SK-N-SH treated with all-trans-retinoic acid at 6 μM for 48 hours (cell line): ENCODE measurements at regions not wholly inside any gene's neighbourhood (a gene's known extent, or its start where the extent isn't known, plus 50 kb on each side); places are given as distances from the start of the nearest gene placed in this dataset.

ENCODE experiments used
- ATAC-seq: fragments of 200-7000 bp; cut with Tn5 transposase; 3 replicates; pipeline ENCODE4 v1.9.1; 2020; ENCODE audit warnings: mild to moderate bottlenecking, moderate library complexity
- ARNTL ChIP-seq: fragments of 450-650 bp; formaldehyde crosslinking; IDR thresholded peaks from 2 replicates; pipeline ENCODE4 v1.5.0; 2020; ENCODE audit warnings: low read depth, mild to moderate bottlenecking, moderate library complexity, borderline replicate concordance
- BACH2 ChIP-seq: fragments of 250-450 bp; sonication (Bioruptor Pico); IDR thresholded peaks from 2 replicates; pipeline ENCODE4 v1.9.0; 2021; ENCODE audit warnings: mild to moderate bottlenecking, borderline replicate concordance
- CSDC2 ChIP-seq: fragments of 250-450 bp; sonication (Bioruptor Pico); IDR thresholded peaks from 2 replicates; pipeline ENCODE4 v1.5.0; 2020; ENCODE audit warnings: mild to moderate bottlenecking, moderate library complexity
- ESRRG ChIP-seq: fragments of 250-450 bp; sonication (Bioruptor Pico); IDR thresholded peaks from 2 replicates; pipeline ENCODE4 v1.6.1; 2021; ENCODE audit warnings: mild to moderate bottlenecking
- GLIS3 ChIP-seq: fragments of 250-450 bp; sonication (Bioruptor Pico); IDR thresholded peaks from 2 replicates; pipeline ENCODE4 v1.5.0; 2020; ENCODE audit warnings: mild to moderate bottlenecking, moderate library complexity
- ISL1 ChIP-seq: fragments of 250-450 bp; sonication (Bioruptor Pico); IDR thresholded peaks from 2 replicates; pipeline ENCODE4 v2.1.2; 2022; ENCODE audit warnings: mild to moderate bottlenecking, moderate library complexity
- OSR1 ChIP-seq: fragments of 250-450 bp; sonication (Bioruptor Pico); IDR thresholded peaks from 2 replicates; pipeline ENCODE4 v1.8.0; 2022; ENCODE audit warnings: moderate library complexity, mild to moderate bottlenecking, inconsistent platforms
- PPARA ChIP-seq: fragments of 250-450 bp; sonication (Bioruptor Pico); IDR thresholded peaks from 2 replicates; pipeline ENCODE4 v1.5.0; 2020; ENCODE audit warnings: mild to moderate bottlenecking, borderline replicate concordance
- RARB ChIP-seq: fragments of 250-450 bp; sonication (Bioruptor Pico); IDR thresholded peaks from 2 replicates; pipeline ENCODE4 v1.8.0; 2021; ENCODE audit warnings: mild to moderate bottlenecking, moderate library complexity
- SNAI2 ChIP-seq: fragments of 250-450 bp; sonication (Bioruptor Pico); IDR thresholded peaks from 2 replicates; pipeline ENCODE4 v1.5.0; 2020; ENCODE audit warnings: mild to moderate bottlenecking, moderate library complexity
- TCF4 ChIP-seq: fragments of 250-450 bp; sonication (Bioruptor Pico); IDR thresholded peaks from 2 replicates; pipeline ENCODE4 v1.8.0; 2021; ENCODE audit warnings: mild to moderate bottlenecking, moderate library complexity, borderline replicate concordance
- TOX ChIP-seq: fragments of 250-450 bp; sonication (Bioruptor Pico); IDR thresholded peaks from 2 replicates; pipeline ENCODE4 v1.8.0; 2021; ENCODE audit warnings: mild to moderate bottlenecking, moderate library complexity, borderline replicate concordance
- ZC3H10 ChIP-seq: fragments of 250-450 bp; sonication (Bioruptor Pico); IDR thresholded peaks from 2 replicates; pipeline ENCODE4 v1.5.1; 2021; ENCODE audit warnings: mild to moderate bottlenecking, moderate library complexity
- ZFP3 ChIP-seq: fragments of 250-450 bp; sonication (Bioruptor Pico); IDR thresholded peaks from 2 replicates; pipeline ENCODE4 v1.5.0; 2020; ENCODE audit warnings: mild to moderate bottlenecking, moderate library complexity
- ZFP30 ChIP-seq: fragments of 450-650 bp; formaldehyde crosslinking; IDR thresholded peaks from 2 replicates; pipeline ENCODE4 v1.5.0; 2022; ENCODE audit warnings: mild to moderate bottlenecking, moderate library complexity
- ZNF565 ChIP-seq: fragments of 450-650 bp; formaldehyde crosslinking; conservative IDR thresholded peaks from 2 replicates; pipeline ENCODE4 v1.5.0; 2020; ENCODE audit warnings: low read depth, mild to moderate bottlenecking, moderate library complexity
- ZNF70 ChIP-seq: fragments of 450-650 bp; formaldehyde crosslinking; IDR thresholded peaks from 2 replicates; pipeline ENCODE4 v1.5.0; 2020; ENCODE audit warnings: mild to moderate bottlenecking, moderate library complexity
- ZNF8 ChIP-seq: fragments of 450-650 bp; formaldehyde crosslinking; IDR thresholded peaks from 2 replicates; pipeline ENCODE4 v1.5.0; 2020; ENCODE audit warnings: mild to moderate bottlenecking, moderate library complexity
- TF ChIP-seq, protein P1 (sequence below): fragments of 250-450 bp; sonication (Bioruptor Pico); IDR thresholded peaks from 2 replicates; pipeline ENCODE4 v1.5.1; 2020; ENCODE audit warnings: low read depth, mild to moderate bottlenecking, moderate library complexity
- TF ChIP-seq, protein P2 (sequence below): fragments of 250-450 bp; sonication (Bioruptor Pico); IDR thresholded peaks from 2 replicates; pipeline ENCODE4 v1.5.0; 2020; ENCODE audit warnings: mild to moderate bottlenecking, moderate library complexity
- TF ChIP-seq, protein P3 (sequence below): fragments of 250-450 bp; sonication (Bioruptor Pico); IDR thresholded peaks from 2 replicates; pipeline ENCODE4 v1.8.0; 2020; ENCODE audit warnings: mild to moderate bottlenecking, moderate library complexity, borderline replicate concordance
- TF ChIP-seq, protein P4 (sequence below): fragments of 250-450 bp; sonication (Bioruptor Pico); IDR thresholded peaks from 2 replicates; pipeline ENCODE4 v1.8.0; 2021; ENCODE audit warnings: low read depth, mild to moderate bottlenecking, moderate library complexity, borderline replicate concordance

DNA sequence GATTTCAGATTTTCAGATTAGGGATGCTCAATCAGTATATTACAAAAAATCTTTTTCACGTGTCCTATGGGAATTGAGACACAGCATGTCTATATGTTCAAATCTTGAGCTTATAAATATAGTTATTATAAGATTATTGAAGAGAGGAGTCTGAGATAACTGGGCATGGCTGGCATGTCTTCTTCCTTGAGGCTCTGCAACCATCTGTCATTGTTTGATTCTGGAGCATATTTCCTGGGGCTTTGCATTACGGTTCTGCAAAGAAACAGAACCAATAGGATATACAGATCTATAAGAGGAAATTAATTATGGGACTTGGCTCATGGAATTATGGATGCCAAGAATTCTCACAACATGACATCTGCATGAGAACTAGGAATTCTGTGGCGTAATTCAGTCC lies 386.1 kb downstream of the SOCS6 start:
- no peak for ATAC-seq
- TF ChIP-seq PPARA (CRISPR knock-in tag) (no peak), SNAI2 (CRISPR knock-in tag) (no peak), ARNTL (CRISPR knock-in tag) (no peak), CSDC2 (CRISPR knock-in tag) (no peak), ZNF565 (CRISPR knock-in tag) (no peak), RARB (no peak), TCF4 (no peak), ZNF8 (no peak), ZFP30 (CRISPR knock-in tag) (no peak), BACH2 (CRISPR knock-in tag) (no peak), ISL1 (no peak), ZC3H10 (CRISPR knock-in tag) (no peak), ZNF70 (CRISPR knock-in tag) (no peak), ESRRG (CRISPR knock-in tag) (no peak), GLIS3 (CRISPR knock-in tag) (no peak), TOX (no peak)
- TF ChIP-seq, protein P1, sequence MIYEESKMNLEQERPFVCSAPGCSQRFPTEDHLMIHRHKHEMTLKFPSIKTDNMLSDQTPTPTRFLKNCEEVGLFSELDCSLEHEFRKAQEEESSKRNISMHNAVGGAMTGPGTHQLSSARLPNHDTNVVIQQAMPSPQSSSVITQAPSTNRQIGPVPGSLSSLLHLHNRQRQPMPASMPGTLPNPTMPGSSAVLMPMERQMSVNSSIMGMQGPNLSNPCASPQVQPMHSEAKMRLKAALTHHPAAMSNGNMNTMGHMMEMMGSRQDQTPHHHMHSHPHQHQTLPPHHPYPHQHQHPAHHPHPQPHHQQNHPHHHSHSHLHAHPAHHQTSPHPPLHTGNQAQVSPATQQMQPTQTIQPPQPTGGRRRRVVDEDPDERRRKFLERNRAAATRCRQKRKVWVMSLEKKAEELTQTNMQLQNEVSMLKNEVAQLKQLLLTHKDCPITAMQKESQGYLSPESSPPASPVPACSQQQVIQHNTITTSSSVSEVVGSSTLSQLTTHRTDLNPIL (CRISPR knock-in tag) = no peak
- TF ChIP-seq, protein P2, sequence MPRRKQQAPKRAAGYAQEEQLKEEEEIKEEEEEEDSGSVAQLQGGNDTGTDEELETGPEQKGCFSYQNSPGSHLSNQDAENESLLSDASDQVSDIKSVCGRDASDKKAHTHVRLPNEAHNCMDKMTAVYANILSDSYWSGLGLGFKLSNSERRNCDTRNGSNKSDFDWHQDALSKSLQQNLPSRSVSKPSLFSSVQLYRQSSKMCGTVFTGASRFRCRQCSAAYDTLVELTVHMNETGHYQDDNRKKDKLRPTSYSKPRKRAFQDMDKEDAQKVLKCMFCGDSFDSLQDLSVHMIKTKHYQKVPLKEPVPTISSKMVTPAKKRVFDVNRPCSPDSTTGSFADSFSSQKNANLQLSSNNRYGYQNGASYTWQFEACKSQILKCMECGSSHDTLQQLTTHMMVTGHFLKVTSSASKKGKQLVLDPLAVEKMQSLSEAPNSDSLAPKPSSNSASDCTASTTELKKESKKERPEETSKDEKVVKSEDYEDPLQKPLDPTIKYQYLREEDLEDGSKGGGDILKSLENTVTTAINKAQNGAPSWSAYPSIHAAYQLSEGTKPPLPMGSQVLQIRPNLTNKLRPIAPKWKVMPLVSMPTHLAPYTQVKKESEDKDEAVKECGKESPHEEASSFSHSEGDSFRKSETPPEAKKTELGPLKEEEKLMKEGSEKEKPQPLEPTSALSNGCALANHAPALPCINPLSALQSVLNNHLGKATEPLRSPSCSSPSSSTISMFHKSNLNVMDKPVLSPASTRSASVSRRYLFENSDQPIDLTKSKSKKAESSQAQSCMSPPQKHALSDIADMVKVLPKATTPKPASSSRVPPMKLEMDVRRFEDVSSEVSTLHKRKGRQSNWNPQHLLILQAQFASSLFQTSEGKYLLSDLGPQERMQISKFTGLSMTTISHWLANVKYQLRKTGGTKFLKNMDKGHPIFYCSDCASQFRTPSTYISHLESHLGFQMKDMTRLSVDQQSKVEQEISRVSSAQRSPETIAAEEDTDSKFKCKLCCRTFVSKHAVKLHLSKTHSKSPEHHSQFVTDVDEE = no peak
- TF ChIP-seq, protein P3, sequence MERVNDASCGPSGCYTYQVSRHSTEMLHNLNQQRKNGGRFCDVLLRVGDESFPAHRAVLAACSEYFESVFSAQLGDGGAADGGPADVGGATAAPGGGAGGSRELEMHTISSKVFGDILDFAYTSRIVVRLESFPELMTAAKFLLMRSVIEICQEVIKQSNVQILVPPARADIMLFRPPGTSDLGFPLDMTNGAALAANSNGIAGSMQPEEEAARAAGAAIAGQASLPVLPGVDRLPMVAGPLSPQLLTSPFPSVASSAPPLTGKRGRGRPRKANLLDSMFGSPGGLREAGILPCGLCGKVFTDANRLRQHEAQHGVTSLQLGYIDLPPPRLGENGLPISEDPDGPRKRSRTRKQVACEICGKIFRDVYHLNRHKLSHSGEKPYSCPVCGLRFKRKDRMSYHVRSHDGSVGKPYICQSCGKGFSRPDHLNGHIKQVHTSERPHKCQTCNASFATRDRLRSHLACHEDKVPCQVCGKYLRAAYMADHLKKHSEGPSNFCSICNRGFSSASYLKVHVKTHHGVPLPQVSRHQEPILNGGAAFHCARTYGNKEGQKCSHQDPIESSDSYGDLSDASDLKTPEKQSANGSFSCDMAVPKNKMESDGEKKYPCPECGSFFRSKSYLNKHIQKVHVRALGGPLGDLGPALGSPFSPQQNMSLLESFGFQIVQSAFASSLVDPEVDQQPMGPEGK (CRISPR knock-in tag) = no peak
- TF ChIP-seq, protein P4, sequence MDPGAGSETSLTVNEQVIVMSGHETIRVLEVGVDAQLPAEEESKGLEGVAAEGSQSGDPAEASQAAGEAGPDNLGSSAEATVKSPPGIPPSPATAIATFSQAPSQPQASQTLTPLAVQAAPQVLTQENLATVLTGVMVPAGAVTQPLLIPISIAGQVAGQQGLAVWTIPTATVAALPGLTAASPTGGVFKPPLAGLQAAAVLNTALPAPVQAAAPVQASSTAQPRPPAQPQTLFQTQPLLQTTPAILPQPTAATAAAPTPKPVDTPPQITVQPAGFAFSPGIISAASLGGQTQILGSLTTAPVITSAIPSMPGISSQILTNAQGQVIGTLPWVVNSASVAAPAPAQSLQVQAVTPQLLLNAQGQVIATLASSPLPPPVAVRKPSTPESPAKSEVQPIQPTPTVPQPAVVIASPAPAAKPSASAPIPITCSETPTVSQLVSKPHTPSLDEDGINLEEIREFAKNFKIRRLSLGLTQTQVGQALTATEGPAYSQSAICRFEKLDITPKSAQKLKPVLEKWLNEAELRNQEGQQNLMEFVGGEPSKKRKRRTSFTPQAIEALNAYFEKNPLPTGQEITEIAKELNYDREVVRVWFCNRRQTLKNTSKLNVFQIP (CRISPR knock-in tag) = no peak

DNA sequence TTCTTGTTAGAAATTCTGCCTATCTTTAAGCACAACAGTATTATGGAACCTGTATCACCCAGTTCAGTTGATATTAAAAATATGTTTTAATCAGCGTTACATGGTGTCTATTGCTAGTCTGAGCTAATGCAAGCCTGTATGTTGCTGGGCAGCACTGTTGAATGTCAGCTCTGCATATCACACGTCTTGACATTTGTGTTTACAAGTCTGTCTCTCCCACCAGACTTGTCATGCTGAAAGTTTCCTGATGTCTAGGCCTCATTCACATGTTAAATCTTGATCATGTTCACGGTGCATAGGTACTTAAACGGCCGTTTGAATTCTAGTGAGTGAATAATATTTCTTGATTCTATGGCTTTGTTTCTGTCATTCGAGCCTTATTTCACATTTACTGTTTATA lies 385.0 kb downstream of the SOCS6 start:
- TF ChIP-seq ZFP30 (CRISPR knock-in tag) (no peak), CSDC2 (CRISPR knock-in tag) (no peak), ESRRG (CRISPR knock-in tag) (no peak), ARNTL (CRISPR knock-in tag) (no peak), ZNF70 (CRISPR knock-in tag) (no peak), ZC3H10 (CRISPR knock-in tag) (no peak)
- no peak for ATAC-seq

DNA sequence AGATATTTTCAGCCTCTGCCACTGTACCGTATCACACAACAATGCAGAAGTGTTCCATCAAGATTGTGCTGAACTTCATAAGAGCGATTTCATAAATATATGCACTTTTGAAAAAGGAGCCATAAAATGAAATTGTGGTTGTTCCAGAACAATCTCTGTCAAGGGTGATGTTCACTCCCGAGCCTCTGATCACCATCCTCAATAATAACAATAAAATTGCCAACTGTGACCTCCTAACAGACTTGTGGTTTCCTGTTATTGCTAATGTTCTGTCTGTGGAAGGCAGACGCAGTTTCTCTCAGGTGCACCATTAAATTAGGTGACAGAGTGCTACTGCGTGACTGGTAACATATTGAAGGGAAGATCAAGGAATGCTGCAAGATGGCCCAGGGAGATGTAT lies 383.7 kb downstream of the SOCS6 start:
- ATAC-seq = no peak
- TF ChIP-seq TOX (no peak), ZC3H10 (CRISPR knock-in tag) (no peak), ZNF70 (CRISPR knock-in tag) (no peak), ARNTL (CRISPR knock-in tag) (no peak), ISL1 (no peak), ESRRG (CRISPR knock-in tag) (no peak), SNAI2 (CRISPR knock-in tag) (no peak), PPARA (CRISPR knock-in tag) (no peak), OSR1 (CRISPR knock-in tag) (no peak), RARB (no peak), ZFP3 (CRISPR knock-in tag) (no peak), BACH2 (CRISPR knock-in tag) (no peak)
- TF ChIP-seq, protein P2 = no peak
- TF ChIP-seq, protein P3 (CRISPR knock-in tag) = no peak
- TF ChIP-seq, protein P4 (CRISPR knock-in tag) = no peak
